SK-N-MC (cell line): ENCODE measurements at regions not wholly inside any gene's neighbourhood (a gene's known extent, or its start where the extent isn't known, plus 50 kb on each side); places are given as distances from the start of the nearest gene placed in this dataset.

Experiments
- EZH2 ChIP-seq: fragments of 200-600 bp; sonication (generic); IDR thresholded peaks from one replicate; pipeline ENCODE4 v1.6.1; 2017; ENCODE audit warnings: antibody characterized with exemption
- POLR2AphosphoS5 ChIP-seq: IDR thresholded peaks from 2 replicates; pipeline ENCODE4 v1.6.1; 2012; ENCODE audit warnings: mild to moderate bottlenecking, low read depth, low read length, borderline replicate concordance

DNA sequence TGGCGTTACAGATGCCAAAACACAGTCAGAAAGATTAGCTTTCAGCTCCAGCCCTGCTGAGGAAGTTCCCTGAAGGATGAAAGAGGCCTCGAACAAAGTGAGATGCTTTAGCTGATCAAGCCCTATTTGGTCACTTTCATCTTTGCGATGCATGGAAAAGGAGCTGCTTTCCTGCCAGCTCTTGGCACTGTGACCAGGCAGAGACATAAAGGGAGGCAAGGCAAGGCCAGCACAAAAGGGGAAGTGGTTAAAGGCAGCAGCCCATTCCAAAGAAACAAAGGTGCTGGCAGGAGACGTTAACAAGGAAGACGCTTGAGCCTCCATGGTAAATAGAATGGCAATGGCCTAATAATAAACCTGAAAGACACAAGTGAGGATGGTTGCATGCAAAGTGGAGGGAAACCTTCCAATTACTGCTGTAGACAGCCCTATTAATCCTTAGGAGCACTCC is 617.1 kb upstream of the INTU start:
- no peak for TF ChIP-seq POLR2AphosphoS5
- no peak for TF ChIP-seq EZH2
